GM18520 (cell line): ENCODE measurements at regions not wholly inside any gene's neighbourhood (a gene's known extent, or its start where the extent isn't known, plus 50 kb on each side); places are given as distances from the start of the nearest gene placed in this dataset.

Experiments
- ATAC-seq: cut with Tn5 transposase; IDR thresholded peaks from one replicate; pipeline ENCODE4 v1.9.1; 2021; ENCODE audit not compliant: unreplicated experiment

DNA sequence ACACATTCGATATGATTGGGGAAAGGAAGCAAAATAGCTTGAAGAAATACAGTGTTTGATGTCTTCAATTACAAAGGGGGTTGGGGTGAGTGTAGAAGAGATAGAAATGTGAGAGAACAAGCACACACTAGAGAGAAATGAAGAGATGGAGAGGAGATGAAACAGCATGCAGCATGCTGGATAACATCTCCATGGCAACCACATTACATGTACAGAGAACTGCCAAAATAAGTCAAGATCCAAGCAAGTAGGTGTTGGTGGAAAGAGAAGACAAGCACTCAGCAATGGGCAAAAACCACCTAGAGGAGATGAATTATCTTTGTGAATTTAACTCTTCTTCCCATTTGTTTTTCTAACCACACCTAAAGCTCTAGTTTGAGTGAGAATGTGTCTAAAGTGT, 289.8 kb downstream of the GRIN2B start:
- no peak for ATAC-seq

DNA sequence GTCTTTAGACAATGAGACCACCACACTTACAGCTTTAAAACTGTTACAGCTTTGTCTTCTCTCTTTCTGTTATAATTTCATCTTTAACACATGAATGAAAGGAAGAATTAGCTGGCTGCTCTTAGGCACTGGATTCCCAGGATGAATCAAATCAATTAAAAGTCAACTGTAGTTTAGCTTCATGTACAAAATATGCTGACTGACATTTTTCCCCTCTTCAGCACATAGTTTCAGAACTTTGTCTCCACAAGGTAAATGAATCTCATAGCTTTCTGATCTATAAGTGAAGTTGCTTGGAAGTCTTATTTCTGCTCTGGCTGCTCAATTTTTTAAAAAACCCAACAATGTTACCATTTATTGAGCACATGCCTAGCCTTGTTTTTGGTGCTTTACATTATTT, 293.8 kb downstream of the GRIN2B start:
- no peak for ATAC-seq

DNA sequence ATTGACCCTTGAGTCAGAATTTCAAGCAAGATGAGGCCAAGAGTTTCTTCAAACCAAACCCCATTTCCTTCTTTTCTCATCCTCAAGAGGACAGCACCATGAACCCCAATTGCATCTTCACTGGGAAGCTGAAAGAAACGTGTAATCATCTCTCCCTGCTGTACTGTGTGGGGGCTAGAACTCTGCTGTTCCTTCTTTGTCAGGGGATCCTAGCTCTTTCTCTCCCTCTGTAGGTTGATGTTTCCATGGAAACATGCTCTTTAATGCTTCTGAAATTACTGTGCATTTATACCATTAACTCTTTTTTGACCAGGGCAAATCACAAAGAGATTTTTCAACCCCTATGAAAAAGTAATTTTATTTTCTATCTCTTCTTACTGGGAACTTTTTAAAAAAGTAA, 295.1 kb downstream of the GRIN2B start:
- no peak for ATAC-seq

DNA sequence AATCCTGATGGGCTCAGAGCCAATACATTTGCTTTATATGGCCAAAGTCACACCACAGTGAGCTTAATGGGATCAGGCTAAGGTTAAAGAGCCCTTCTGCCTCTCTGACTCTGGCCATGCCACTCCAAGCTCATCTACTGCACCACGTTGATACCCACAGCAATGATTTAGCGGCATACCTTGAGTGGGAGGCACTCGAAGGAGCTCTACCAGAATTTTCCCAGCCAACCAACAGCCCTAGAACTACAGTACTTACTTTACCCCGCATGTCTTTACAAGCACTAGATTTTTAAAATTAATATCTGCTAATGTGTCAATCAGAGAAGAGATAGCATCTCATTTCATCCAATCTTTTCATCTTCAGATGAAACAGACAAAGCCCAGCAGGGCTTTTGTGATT, 300.5 kb downstream of the GRIN2B start:
- ATAC-seq = no peak

DNA sequence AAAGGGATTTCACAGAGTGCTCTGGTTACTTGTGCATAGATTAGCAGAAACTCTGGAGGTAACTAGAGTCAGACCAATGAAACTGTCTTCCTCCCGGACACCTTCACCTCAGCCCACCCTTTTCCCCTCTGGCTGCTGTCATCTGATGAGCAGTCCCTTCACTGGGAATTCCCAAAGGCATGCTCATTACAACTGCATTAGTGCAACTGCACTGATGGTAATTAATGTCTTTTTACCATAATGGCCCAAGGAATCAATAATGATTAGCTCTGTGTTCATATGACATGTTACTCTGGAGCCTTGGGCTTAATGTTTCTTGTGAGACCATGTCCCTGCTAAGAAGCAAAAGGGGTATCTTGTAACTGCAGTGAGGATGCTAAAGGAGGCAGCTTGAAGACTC, 304.5 kb downstream of the GRIN2B start:
- ATAC-seq = no peak

DNA sequence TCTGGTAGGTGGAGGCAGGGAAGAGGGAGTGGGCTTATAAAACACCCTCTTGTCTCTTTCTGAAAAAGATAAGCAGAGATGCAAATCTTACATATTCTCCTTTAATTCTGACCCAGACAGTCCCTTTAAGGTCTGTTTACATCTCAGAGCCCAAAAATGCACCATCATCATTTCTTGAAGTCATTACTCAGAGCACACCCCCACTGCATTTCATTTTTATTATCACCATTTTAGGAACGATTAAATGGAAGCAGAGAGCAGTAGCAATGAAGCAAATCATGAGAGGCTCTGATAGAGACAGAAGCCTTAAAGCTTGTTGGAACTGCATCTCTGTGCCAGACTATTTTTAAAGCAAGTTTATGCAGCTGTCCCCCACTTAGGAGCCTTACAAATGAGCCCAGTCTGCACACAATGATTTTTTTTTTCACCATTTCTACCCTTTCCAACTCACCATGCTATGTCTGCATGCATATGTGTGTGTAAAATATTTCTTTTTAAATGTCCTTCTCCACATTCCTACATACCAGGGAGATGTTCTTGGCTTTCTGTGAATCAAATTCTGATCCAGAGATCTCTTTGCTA, 311.0 kb downstream of the GRIN2B start:
- no peak for ATAC-seq

DNA sequence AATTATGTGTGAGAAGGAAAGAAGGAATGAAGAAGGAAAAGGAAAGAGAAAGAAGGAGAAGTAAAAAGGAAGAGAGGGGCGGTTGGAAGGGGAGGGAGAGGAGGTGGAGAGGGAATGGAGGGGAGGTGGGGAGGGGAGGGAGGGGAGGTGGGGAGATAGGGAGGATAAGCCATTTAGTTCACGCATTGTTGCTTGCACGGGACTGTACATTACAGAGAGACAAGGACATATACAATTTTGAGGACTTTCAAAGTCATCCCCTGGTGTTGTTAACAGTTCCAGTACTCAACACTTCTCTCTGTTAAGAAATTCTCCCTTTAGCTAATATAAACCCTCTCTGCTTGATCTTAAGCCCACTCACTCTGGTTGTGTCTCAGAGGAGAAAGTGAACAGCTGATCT, 312.5 kb downstream of the GRIN2B start:
- ATAC-seq = no peak

DNA sequence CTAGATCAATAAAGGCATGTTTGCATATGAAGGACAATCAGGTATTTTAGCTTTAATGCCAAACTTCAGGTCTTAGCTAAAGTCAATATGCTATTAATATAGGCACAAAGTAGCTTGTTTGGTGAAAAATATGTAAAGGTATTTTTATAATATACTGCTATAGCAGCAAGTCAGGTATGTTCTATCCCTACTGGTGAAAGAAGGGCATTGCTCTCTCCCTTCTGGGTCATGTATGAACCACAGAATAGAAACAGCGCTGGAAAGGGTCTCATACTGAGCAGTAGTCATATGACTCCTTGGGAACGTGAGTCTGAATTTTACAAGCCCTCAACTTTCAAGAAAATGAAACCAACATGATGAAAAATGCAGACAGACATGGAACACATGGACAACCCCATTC, 314.6 kb downstream of the GRIN2B start:
- no peak for ATAC-seq

DNA sequence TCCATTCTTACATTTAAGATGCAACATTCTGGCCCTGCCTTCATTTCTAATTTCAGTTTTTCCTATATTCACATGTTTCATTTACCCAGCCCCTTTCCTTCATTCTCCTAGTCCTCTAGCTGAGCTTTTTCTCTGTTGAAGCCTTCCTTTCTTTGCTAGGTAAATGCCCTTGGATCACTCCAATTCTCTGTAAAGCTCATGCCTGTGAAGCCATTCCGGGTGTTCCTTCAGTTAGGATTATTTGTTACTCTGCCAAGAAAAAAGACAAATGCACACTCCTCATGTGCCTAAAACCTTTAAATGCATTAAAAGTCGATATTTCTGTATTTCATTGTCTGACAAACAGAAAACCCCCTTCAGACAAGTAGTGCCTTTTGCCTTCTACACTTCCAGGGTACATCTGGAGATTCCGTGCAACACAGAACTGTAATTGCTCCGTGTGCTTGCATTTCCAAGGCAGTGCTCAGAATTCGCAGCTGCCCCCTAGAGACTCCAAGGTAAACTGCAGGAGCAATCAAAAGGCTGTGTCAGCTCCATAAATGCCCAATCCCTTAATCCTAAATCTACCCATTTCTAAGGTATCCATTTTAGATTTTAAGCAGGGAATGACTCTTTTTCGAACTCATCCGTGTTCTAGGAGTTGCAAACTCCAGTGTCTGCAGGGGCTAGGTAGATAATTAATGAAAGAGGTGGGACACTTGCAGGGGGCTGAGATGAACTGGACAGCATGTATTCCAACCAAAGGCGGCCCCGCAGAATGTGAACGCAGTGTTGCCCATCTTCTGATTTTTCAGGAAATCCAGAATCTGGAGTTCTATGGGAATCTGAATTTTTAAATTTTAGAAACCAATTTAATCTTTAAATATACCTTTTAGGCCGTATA, 320.2 kb downstream of the GRIN2B start:
- no peak for ATAC-seq

DNA sequence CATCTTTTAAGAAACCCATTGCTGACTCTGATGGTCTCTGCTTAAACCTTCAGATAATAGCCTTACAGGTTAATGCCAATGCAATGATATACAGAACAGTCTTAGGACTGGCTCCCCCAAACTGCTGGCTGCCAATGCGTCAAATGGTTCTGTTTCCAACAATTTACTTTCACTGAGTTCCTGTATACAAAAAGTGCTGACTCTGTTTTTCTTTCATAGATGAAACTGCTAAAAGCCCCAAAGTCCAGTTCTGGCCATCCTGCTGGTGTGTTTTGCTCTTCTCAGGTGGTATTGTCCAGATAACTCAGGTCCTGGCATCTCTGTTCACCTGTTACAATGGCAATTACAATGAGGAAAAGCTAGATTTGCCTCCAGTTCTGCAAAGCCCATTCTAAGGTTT, 326.9 kb downstream of the GRIN2B start:
- no peak for ATAC-seq

DNA sequence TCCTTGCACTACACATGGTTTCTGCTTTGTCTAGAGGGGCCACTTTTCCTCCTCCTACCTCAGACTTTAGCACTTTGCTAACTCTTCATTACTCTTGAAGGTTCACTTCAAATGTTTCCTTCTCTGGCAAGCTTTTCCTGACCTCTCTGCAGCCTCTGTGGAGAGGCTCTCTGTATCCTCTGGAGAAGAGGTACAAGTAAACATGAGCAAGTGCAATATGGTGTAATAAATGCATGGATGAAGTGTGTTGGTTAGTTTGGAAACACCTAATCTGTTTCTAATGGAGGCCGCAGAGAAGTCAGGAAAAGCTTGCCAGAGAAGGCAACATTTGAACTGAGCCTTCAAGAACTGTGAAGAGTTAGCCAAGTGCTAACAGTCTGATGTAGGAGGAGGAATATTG, 329.3 kb downstream of the GRIN2B start:
- no peak for ATAC-seq

DNA sequence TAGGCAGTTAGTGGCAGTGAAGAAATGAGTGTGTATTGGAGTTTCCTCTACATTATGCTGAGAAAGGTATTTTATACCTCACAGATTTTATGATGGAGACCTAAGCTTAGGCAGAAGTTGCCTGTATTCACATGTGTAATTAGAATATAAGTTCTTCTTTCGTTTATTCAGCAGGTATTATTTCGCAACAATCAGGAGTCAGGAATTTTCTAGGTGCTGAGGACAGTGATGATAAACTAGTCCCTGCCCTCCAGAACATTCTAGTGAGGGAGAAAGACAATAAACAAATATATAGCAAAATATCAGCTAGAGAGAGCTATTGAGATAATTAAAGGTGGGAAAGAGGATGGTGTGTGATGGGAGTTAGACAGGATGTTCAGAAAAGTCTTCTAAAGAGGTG, 345.7 kb downstream of the GRIN2B start:
- no peak for ATAC-seq

DNA sequence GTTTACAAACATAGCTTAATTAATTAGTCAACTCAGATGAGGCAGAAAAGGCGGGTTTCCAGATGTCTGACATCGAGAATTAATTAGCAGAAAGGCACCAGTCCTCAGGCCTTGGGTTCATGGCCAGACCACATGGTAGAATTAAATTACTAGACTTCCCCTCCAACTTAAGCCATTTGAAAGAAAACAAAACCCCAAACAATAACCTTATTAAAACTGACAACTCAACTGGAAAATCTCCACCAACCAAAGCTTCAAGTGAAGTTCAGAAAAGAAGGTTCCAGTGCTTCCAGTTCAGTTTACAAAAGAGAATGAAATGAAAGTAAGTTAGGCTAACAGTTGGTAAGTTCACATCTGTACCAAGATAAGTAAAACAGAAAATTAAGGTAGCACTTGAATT, 349.5 kb downstream of the GRIN2B start:
- no peak for ATAC-seq

DNA sequence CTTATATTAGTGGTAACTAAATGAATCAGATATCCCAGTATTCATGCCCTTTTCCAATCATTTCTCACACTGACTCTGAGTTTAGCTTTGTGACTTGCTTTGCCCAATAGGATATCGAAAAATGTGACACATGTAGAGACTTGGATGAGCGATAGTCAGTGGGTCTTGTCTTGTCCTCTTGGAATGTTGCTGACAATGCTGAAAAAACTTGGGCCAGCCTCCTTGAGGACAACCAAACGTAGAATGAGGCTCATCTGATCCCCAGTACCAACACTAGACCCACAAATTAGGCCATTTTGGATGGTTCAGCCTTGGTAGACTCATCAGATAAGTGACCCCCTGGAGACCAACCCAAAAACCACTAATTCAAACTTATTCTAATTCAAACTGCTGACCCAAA, 351.0 kb downstream of the GRIN2B start:
- ATAC-seq = no peak

DNA sequence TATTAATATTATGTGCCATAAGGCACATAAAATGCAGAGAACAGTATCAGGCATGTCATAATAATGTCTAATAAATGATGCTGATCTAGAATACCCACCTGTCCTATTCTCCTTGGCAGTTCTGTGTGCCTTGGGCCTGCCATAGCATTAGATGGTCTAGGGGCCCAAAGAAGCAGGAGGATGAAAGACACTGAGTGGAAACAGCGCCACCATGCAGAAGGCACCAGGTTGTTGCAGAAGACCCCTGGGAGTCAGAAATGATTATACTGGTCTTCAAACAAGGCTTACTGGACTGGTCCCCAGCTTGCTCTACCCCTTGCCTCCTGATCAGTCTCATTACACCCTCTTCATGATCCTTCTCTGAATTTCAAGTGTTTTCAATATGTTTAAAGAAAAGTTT, 353.3 kb downstream of the GRIN2B start:
- ATAC-seq = no peak

DNA sequence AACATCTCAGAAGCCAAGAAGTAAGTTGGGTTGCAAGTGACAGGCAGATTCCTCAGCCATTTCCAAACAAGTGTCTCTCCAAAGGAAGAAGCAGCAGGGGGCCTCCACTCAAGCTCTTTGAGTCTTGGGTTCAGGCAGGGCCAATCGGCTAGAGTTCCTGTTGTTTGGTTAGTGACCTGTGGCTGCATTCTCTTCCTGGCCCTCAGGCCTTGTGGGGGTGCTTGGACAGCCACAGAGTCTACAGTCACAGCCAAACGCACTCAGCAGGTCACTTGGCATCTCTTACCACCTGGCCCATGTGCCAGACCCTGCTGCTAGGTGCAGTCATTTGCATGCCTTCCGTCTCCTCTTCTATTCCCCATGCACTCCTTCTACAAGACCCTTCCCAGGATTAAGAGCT, 353.9 kb downstream of the GRIN2B start:
- no peak for ATAC-seq

DNA sequence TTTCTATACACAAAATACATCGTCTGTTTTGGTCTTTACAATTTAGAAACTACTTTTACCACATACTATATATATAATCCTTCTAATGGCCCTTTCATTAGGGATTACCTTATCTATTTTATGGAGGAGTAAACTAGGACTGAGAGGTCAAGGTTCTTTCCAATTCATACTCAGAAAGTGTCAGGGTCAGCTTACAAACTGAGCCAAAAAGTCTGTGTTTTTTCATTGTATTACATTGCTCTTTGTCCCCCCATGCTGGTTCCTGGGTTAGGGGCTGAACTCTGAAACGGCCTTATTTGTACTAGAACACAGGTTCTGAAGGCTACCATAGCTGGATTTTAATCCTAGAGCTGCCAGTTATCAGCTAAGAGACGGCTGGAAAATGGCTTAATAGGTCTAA, 368.1 kb downstream of the GRIN2B start:
- no peak for ATAC-seq

DNA sequence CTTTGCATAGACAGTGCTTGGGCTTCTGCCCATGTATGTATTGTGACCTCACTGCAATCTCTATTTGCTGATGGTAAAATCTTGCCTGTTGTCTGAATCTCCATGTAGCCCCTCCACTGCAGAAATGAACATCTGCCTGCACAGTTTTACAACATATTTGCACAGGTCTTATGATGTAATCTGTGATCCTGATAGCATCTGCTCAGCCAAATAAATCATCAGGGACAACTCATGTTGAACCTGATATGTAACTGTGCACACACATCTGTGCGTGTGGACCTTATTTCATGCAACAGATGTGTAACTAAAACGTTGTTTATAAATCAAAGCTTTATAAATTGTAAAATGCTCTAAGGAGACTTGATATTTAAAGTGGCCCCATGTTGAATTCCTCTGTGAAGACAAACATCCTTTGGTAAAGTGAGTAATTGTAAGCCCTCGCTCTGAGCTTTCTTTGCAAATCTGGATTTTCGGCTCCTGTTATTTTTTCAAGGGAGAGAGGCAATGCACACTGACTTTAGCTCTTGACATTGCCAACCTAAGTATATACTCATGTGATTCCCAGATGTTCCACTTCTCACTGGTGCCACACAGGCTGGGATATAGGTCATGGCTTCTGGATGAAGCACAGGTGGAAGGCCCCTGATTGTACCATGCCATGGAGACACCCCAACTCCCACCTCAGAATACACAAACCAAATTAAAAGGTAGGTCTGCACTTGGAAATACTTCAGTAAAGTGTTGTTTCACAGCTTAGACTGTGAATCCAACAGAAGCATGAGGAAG, 371.3 kb downstream of the GRIN2B start:
- no peak for ATAC-seq

DNA sequence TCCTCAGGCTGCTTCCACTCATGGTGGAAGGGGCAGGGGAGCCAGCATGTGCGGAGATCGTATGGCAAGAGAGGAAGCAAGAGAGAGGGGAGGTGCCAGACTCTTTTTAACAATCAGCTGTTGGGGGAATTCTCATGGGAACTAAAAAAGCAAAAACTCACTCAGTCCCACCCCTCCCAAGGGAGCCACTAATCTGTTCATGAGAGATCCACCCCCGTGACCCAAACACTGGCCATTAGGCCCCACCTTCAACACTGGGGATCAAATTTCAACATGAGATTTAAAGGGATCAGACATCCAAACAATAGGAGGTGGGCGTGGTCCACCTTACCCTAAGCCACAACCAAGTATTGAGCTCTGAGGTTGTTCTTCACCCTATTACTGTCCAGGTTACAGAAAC, 375.1 kb downstream of the GRIN2B start:
- no peak for ATAC-seq

DNA sequence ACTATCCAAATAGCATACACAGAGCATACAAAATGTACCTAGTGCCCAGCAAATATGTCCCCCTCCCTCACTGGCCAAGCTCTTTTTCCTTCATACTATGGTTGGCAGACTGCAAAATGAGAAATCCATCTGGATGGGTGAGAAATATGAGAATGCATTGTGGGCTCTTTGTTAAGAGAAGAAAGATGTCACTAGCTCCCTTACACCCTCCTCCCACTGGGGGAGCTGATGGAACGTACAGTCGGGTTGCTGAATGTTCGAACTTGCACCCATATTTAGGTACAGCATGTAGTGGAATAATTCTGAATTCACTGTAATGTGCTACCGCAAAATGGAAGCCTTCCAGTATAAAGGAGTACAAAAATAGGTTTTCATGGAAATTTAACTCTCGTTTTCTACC, 377.4 kb downstream of the GRIN2B start:
- ATAC-seq = no peak

DNA sequence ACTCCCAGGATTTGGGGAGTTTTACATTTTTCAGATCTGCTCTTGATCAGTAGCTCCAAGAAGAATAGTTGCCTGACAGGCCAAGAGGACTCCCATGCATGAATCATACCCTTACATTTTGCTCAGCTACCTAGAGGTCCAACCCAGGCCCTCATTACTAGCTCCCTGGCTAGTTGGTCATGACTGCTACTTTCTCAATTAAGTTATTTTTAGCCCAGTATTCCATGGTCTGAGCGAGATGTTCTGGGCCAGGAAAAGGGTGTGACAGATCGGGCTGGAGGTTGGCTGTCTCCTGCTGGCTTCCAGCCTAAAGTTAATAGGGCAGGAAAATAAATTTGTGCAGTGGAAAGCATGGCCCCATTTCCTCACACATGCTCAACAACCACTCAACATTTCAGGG, 379.2 kb downstream of the GRIN2B start:
- no peak for ATAC-seq

DNA sequence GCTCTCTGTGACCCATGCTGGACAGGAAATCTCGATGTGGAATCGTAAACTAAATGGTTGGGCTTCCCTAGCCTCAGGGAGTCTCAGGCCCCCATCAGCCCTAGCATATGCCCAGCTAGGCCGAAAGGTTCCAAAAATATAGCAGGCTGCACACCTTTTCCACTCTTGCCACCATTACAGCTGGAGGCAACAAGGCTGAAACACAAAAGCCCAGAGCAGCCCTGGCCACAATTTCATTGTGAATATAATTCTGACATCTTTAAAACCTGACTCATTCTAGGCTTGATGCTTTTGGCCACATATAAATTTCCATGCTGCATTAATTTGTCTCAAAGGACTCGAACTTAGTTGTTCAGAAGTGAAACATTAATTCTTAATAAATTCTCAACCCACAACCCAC, 382.2 kb downstream of the GRIN2B start:
- ATAC-seq = no peak
